Immature natural killer cell (primary cell): ENCODE measurements at regions not wholly inside any gene's neighbourhood (a gene's known extent, or its start where the extent isn't known, plus 50 kb on each side); places are given as distances from the start of the nearest gene placed in this dataset.

Source experiments
- DNase-seq, 3 donors: peaks; one replicate each; pipeline ENCODE4 v3.0.0; 2022; ENCODE audit warnings: mixed read lengths in 1 of 3
- H3K27ac Mint-ChIP-seq, 6 donors: one replicate each; pipeline ENCODE4 v1.8.0; 2020; ENCODE audit warnings: mixed read lengths in 6 of 6, mild to moderate bottlenecking in 5 of 6, inconsistent platforms in 4 of 6, moderate library complexity in 3 of 6
- H3K27me3 Mint-ChIP-seq, 3 donors: one replicate each; pipeline ENCODE4 v1.8.0; 2020 to 2021; ENCODE audit warnings: low read depth in 3 of 3, mild to moderate bottlenecking in 3 of 3, mixed read lengths in 3 of 3, moderate library complexity in 3 of 3, inconsistent platforms in 1 of 3
- H3K36me3 Mint-ChIP-seq, 3 donors: one replicate each; pipeline ENCODE4 v1.8.0; 2020; ENCODE audit warnings: mixed read lengths in 3 of 3, inconsistent platforms in 2 of 3, mild to moderate bottlenecking in 2 of 3
- H3K4me1 Mint-ChIP-seq, 2 donors: one replicate each; pipeline ENCODE4 v1.8.0; 2020; ENCODE audit warnings: inconsistent platforms in 2 of 2, mild to moderate bottlenecking in 2 of 2, mixed read lengths in 2 of 2, moderate library complexity in 1 of 2
- H3K4me3 Mint-ChIP-seq, 5 donors: one replicate each; pipeline ENCODE4 v1.8.0; 2020; ENCODE audit warnings: mild to moderate bottlenecking in 5 of 5, mixed read lengths in 5 of 5, inconsistent platforms in 3 of 5, moderate library complexity in 3 of 5
- H3K9me3 Mint-ChIP-seq, 6 donors: one replicate each; pipeline ENCODE4 v1.8.0; 2020; ENCODE audit warnings: mild to moderate bottlenecking in 6 of 6, mixed read lengths in 6 of 6, inconsistent platforms in 4 of 6, moderate library complexity in 3 of 6

GRCh38 chr21:41625428-41625827, 117.5 kb upstream of the TMPRSS2 start:
- Mint-ChIP-seq H3K27me3 (peaks cover 5 to 18% (median 5%) of the 10 kb centered on the region in 3 donors), H3K36me3 (no peaks in the 10 kb centered on the region), H3K4me3 (no peak overlapping the region), H3K27ac (no peak overlapping the region), H3K4me1 (no peaks in the 10 kb centered on the region), H3K9me3 (no peaks in the 10 kb centered on the region)
- no peak for DNase-seq

GRCh38 chr21:41624674-41625310, 116.8 kb upstream of the TMPRSS2 start:
- H3K27me3 Mint-ChIP-seq = peaks cover 5 to 18% (median 7%) of the 10 kb centered on the region in 3 donors
- H3K4me1 Mint-ChIP-seq = no peaks in the 10 kb centered on the region

GRCh38 chr21:41623945-41624344, 116.0 kb upstream of the TMPRSS2 start:
- Mint-ChIP-seq H3K9me3 (no peaks in the 10 kb centered on the region), H3K4me3 (no peak overlapping the region), H3K27ac (no peak overlapping the region), H3K36me3 (no peaks in the 10 kb centered on the region), H3K27me3 (peaks cover 4 to 20% (median 5%) of the 10 kb centered on the region in 3 donors), H3K4me1 (no peaks in the 10 kb centered on the region)
- DNase-seq = no peak

More at GRCh38 chr21:41624674-41625310, 116.8 kb upstream of the TMPRSS2 start:
- Mint-ChIP-seq H3K4me3 (no peak overlapping the region), H3K36me3 (no peaks in the 10 kb centered on the region), H3K9me3 (no peaks in the 10 kb centered on the region), H3K27ac (no peak overlapping the region)
- DNase-seq = no peak

- no peaks in the 10 kb centered on the region for H3K9me3 Mint-ChIP-seq
- DNase-seq = no peak
- no peaks in the 10 kb centered on the region for H3K4me1 Mint-ChIP-seq
- H3K36me3 Mint-ChIP-seq = no peaks in the 10 kb centered on the region
- no peak overlapping the region for H3K4me3 Mint-ChIP-seq
- H3K27ac Mint-ChIP-seq = no peak overlapping the region
- peaks cover 4 to 27% (median 5%) of the 10 kb centered on the region in 3 donors for H3K27me3 Mint-ChIP-seq
These were observed 115.0 kb upstream of the TMPRSS2 start for GRCh38 chr21:41622831-41623548.

GRCh38 chr21:41622201-41622600, 114.2 kb upstream of the TMPRSS2 start:
- no peak overlapping the region for H3K27ac Mint-ChIP-seq
- peaks cover 4 to 28% (median 5%) of the 10 kb centered on the region in 3 donors for H3K27me3 Mint-ChIP-seq
- H3K4me1 Mint-ChIP-seq = no peaks in the 10 kb centered on the region
- no peak for DNase-seq
- H3K4me3 Mint-ChIP-seq = no peak overlapping the region
- H3K36me3 Mint-ChIP-seq = no peaks in the 10 kb centered on the region
- no peaks in the 10 kb centered on the region for H3K9me3 Mint-ChIP-seq

GRCh38 chr21:41621513-41621912, 113.6 kb upstream of the TMPRSS2 start:
- Mint-ChIP-seq H3K27me3 (peaks cover 4 to 28% (median 5%) of the 10 kb centered on the region in 3 donors), H3K27ac (no peak overlapping the region), H3K4me3 (no peak overlapping the region), H3K9me3 (no peaks in the 10 kb centered on the region), H3K4me1 (no peaks in the 10 kb centered on the region), H3K36me3 (no peaks in the 10 kb centered on the region)
- DNase-seq = no peak

GRCh38 chr21:41620982-41621381, 113.0 kb upstream of the TMPRSS2 start:
- Mint-ChIP-seq H3K36me3 (no peaks in the 10 kb centered on the region), H3K4me3 (no peak overlapping the region), H3K9me3 (no peaks in the 10 kb centered on the region), H3K27ac (no peak overlapping the region), H3K27me3 (peaks cover 4 to 28% (median 8%) of the 10 kb centered on the region in 3 donors), H3K4me1 (no peaks in the 10 kb centered on the region)
- DNase-seq = no peak

- Mint-ChIP-seq H3K27me3 (peaks cover 2 to 28% (median 9%) of the 10 kb centered on the region in 3 donors), H3K4me1 (no peaks in the 10 kb centered on the region), H3K27ac (no peak overlapping the region), H3K36me3 (no peaks in the 10 kb centered on the region), H3K4me3 (no peak overlapping the region), H3K9me3 (no peaks in the 10 kb centered on the region)
- no peak for DNase-seq
These were observed 112.6 kb upstream of the TMPRSS2 start for GRCh38 chr21:41620541-41620940.

- H3K4me3 Mint-ChIP-seq = no peak overlapping the region
- no peaks in the 10 kb centered on the region for H3K4me1 Mint-ChIP-seq
- H3K36me3 Mint-ChIP-seq = no peaks in the 10 kb centered on the region
- peaks cover 2 to 12% (median 4%) of the 10 kb centered on the region in 3 donors for H3K27me3 Mint-ChIP-seq
- H3K9me3 Mint-ChIP-seq = no peaks in the 10 kb centered on the region
- no peak for DNase-seq
- no peak overlapping the region for H3K27ac Mint-ChIP-seq
These were observed 108.2 kb upstream of the TMPRSS2 start for GRCh38 chr21:41616031-41616591.

GRCh38 chr21:41615613-41616012, 107.7 kb upstream of the TMPRSS2 start:
- H3K27ac Mint-ChIP-seq = no peak overlapping the region
- DNase-seq = no peak
- no peaks in the 10 kb centered on the region for H3K4me1 Mint-ChIP-seq
- H3K4me3 Mint-ChIP-seq = no peak overlapping the region
- no peaks in the 10 kb centered on the region for H3K9me3 Mint-ChIP-seq
- no peaks in the 10 kb centered on the region for H3K36me3 Mint-ChIP-seq
- peaks cover 4 to 12% (median 5%) of the 10 kb centered on the region in 3 donors for H3K27me3 Mint-ChIP-seq

- H3K27ac Mint-ChIP-seq = no peak overlapping the region
- H3K9me3 Mint-ChIP-seq = no peaks in the 10 kb centered on the region
- peaks cover 3 to 11% (median 4%) of the 10 kb centered on the region in 3 donors for H3K27me3 Mint-ChIP-seq
- DNase-seq = no peak
- H3K4me3 Mint-ChIP-seq = no peak overlapping the region
- no peaks in the 10 kb centered on the region for H3K36me3 Mint-ChIP-seq
- H3K4me1 Mint-ChIP-seq = no peaks in the 10 kb centered on the region
These were observed 106.6 kb upstream of the TMPRSS2 start for GRCh38 chr21:41614511-41614910.

GRCh38 chr21:41613533-41613909, 105.6 kb upstream of the TMPRSS2 start:
- no peaks in the 10 kb centered on the region for H3K4me1 Mint-ChIP-seq
- no peak overlapping the region for H3K27ac Mint-ChIP-seq
- H3K27me3 Mint-ChIP-seq = peaks cover 3 to 6% (median 4%) of the 10 kb centered on the region in 3 donors
- DNase-seq = no peak
- H3K4me3 Mint-ChIP-seq = no peak overlapping the region
- H3K36me3 Mint-ChIP-seq = no peaks in the 10 kb centered on the region
- H3K9me3 Mint-ChIP-seq = no peaks in the 10 kb centered on the region

GRCh38 chr21:41612674-41613532, 104.9 kb upstream of the TMPRSS2 start:
- no peaks in the 10 kb centered on the region for H3K4me1 Mint-ChIP-seq
- no peak overlapping the region for H3K4me3 Mint-ChIP-seq
- no peaks in the 10 kb centered on the region for H3K9me3 Mint-ChIP-seq
- peaks cover 0 to 5% (median 4%) of the 10 kb centered on the region in 3 donors for H3K27me3 Mint-ChIP-seq
- no peak overlapping the region for H3K27ac Mint-ChIP-seq
- no peaks in the 10 kb centered on the region for H3K36me3 Mint-ChIP-seq
- no peak for DNase-seq
